Breast epithelium (tissue), 3 donors: ENCODE measurements at regions not wholly inside any gene's neighbourhood (a gene's known extent, or its start where the extent isn't known, plus 50 kb on each side); places are given as distances from the start of the nearest gene placed in this dataset.

Experiments used
- CTCF ChIP-seq, 3 donors: fragments of 450-650 bp; IDR thresholded peaks; one replicate each; pipeline ENCODE4 v1.5.1; 2016 to 2017; ENCODE audit warnings: antibody characterized with exemption in 3 of 3, mild to moderate bottlenecking in 3 of 3, moderate library complexity in 3 of 3
- POLR2A ChIP-seq: fragments of 450-650 bp; IDR thresholded peaks from one replicate; pipeline ENCODE4 v1.6.1; 2016; ENCODE audit warnings: antibody characterized with exemption, mild to moderate bottlenecking, moderate library complexity

- no peak for TF ChIP-seq POLR2A
- no peak for TF ChIP-seq CTCF (IDR thresholded peaks at IDR 0.05)
Observed at GRCh38 chr10:112896273-112896672, 53.8 kb upstream of the TCF7L2 start.
